GM21786 (cell line): ENCODE measurements at regions not wholly inside any gene's neighbourhood (a gene's known extent, or its start where the extent isn't known, plus 50 kb on each side); places are given as distances from the start of the nearest gene placed in this dataset.
"Not testable (repeated sequence)": the region's sequence is repeated elsewhere in the genome, so short reads cannot be mapped to it uniquely, and the experiment has no call there.

Experiments
- ATAC-seq: cut with Tn5 transposase; IDR thresholded peaks from one replicate; pipeline ENCODE4 v1.9.1; 2021; ENCODE audit not compliant: unreplicated experiment

GRCh38 chr1:213751064-213751397 is 236.7 kb upstream of the PROX1 start:
- no peak for ATAC-seq

GRCh38 chr1:213759359-213760181 is 228.2 kb upstream of the PROX1 start:
- no peak for ATAC-seq

- ATAC-seq: no peak
These were observed 225.8 kb upstream of the PROX1 start for GRCh38 chr1:213761845-213762407.

GRCh38 chr1:213767683-213768082 is 220.1 kb upstream of the PROX1 start:
- no peak for ATAC-seq

- no peak for ATAC-seq
These were observed 215.4 kb upstream of the PROX1 start for GRCh38 chr1:213772128-213773063.

GRCh38 chr1:213773975-213774374 is 213.8 kb upstream of the PROX1 start:
- no peak for ATAC-seq

GRCh38 chr1:213776969-213777368 is 210.8 kb upstream of the PROX1 start:
- ATAC-seq: no peak

- no peak for ATAC-seq
These were observed 208.5 kb upstream of the PROX1 start for GRCh38 chr1:213779228-213779627.

- no peak for ATAC-seq
These were observed 204.7 kb upstream of the PROX1 start for GRCh38 chr1:213782941-213783672.

- no peak for ATAC-seq
These were observed 203.9 kb upstream of the PROX1 start for GRCh38 chr1:213783893-213784292.

GRCh38 chr1:213786683-213787082 is 201.1 kb upstream of the PROX1 start:
- no peak for ATAC-seq

- no peak for ATAC-seq
These were observed 197.2 kb upstream of the PROX1 start for GRCh38 chr1:213790565-213790964.

GRCh38 chr1:213793482-213794067 is 194.2 kb upstream of the PROX1 start:
- no peak for ATAC-seq

- no peak for ATAC-seq
These were observed 191.2 kb upstream of the PROX1 start for GRCh38 chr1:213796525-213796924.

- not testable (repeated sequence) for ATAC-seq
These were observed 179.5 kb upstream of the PROX1 start for GRCh38 chr1:213808288-213808687.

GRCh38 chr1:213817156-213817555 is 170.6 kb upstream of the PROX1 start:
- ATAC-seq: no peak

GRCh38 chr1:213820362-213821149 is 167.2 kb upstream of the PROX1 start:
- no peak for ATAC-seq

GRCh38 chr1:213821175-213821942 is 166.4 kb upstream of the PROX1 start:
- no peak for ATAC-seq

- no peak for ATAC-seq
These were observed 165.8 kb upstream of the PROX1 start for GRCh38 chr1:213821943-213822334.
